ENCODE measurements at regions not wholly inside any gene's neighbourhood (a gene's known extent, or its start where the extent isn't known, plus 50 kb on each side); places are given as distances from the start of the nearest gene placed in this dataset.

DNA sequence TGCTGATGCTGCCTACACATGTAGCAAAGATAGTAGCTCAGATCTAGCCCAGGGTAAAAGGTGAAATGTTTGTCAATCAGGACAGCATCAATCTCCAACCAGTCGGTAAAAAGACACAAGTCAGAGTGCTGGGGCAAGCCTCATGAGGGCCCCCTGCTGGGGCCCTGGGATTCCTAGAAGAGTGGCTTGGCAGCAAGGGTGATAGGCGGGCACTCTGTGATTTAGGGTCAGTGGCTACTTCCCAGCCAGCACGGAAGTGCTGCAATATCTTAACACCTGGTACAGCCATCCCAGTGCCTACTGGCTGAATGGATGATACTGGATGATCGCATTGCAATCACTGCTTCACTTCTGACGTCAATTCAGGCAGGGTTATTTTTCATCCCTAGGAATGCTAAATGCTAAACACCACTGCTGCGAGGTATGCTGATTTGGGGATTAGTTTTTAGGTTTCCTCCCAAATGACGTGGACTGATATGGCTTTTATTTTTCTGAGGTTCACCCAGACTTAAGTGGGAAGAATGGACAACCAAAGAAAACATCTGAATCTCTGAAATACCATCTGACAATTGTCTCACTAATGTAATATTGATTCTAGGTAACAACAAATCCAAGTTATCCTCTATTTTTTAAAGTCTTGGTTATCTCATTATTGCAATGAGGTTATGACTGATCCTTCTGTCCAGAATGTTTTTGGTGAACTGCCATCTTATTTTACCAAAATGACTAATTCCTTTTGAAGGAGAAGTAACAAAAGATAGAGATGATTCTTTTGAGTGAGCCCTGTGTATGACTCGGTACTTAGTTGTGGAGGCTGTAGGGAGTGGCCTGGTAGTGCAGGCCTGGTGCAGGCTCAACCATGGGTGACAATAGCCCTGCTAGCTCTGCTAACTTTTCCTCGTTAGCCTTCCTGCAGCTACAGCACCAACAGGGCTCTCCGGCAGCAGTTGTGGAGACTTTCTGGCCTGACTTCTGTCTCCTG lies 432.5 kb downstream of the FGF9 start:
- no peak for DNase-seq

GRCh38 chr13:22106058-22106457 lies 435.2 kb downstream of the FGF9 start:
- no peak for DNase-seq

DNA sequence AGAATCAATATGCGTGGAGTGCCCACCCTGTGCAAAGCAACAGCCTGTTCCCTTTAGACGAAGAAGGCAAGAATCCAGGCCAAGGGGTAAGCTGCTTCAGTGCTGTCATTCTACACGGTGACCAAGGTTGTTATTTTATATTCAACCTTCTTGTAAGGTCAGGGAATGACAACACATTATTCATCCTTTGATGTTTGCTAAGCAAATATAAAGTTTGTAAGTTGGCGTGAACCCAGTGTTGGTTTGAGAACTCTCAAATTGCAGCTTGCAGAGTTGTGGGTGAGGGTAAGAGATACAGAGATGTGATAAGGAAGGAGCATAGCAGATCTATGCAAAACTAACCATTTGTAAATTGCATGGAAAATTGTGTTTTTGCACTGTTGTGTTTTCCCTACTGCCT lies 436.7 kb downstream of the FGF9 start:
- no peak for DNase-seq

DNA sequence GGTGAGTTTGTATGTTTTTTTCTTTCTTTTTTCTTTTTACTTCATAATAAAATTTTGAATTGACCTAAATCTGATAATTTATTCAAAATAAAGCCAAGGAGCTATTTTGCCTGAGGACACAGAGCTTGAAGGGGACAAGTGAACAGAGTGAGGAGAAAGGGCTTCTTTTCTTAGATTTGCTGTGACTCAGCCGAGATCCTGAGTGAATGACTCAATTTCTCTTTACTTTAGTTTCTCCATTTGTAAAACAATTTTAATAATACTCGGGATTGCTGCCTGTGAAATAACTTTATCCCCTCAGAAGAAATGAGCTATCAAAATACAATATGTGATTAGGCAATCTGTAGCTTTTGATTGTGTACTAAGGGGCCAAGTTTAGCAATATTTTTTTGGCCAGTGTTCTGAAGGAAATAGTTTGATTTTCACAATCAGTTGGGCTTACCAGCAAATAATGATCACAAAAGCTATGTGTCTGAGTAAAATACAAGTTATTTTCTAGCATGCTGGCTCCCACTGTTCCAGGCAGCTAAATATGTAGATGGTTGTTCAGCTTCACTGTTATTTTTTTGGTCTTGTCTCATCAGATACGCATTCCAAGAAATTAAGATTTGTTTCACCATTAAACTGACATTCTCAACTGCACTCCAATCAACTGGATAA lies 437.5 kb downstream of the FGF9 start:
- DNase-seq = no peak

DNA sequence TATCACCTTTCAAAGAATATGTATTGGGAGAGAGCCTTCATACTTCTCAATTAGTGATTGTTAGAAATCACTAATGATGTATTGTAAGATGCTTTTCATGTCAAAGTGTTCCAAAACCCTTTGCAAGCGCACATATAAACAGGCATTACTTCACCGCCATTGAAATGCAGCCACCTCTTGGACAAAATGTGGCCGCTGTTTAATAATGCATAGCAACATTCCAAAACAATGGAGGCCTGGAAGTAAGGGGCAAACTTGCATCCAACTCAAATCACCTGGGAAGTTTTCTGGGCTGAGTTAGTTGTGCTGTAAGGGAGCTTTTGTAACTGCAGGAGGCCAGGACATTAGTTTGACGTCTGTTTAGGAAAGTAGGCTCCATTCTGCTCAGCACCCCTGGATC lies 438.1 kb downstream of the FGF9 start:
- no peak for DNase-seq

GRCh38 chr13:22110368-22110767 lies 439.5 kb downstream of the FGF9 start:
- DNase-seq = no peak

DNA sequence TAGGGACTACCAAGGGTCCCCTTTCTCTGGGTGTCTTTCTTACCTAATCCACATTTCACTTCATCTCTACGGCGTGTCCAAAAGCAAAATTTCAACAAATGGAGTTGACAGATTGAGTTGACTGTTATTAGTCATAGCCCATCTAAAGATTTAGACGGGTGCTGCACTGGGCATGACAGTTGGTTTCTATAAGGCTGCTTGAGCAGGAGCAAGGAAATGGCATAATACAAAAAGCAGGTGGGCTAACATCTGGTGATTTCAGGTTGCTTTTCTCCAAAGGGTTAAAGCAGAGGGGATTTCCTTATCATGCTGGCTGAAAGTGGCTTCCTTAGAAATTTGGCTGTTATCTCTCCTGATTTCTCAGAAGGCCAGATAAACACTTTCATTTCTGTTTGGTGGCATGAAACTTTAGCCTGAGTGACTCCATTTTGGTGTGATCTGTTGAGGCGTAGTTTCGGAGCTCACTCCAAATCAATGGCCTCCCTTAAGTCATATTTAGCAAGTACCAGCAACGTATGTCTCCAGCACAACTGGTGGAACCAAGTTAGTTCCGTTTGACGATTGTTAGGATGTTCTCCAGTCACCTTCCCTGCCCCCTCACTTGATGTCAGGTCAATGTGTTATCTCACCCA lies 440.4 kb downstream of the FGF9 start:
- no peak for DNase-seq

DNA sequence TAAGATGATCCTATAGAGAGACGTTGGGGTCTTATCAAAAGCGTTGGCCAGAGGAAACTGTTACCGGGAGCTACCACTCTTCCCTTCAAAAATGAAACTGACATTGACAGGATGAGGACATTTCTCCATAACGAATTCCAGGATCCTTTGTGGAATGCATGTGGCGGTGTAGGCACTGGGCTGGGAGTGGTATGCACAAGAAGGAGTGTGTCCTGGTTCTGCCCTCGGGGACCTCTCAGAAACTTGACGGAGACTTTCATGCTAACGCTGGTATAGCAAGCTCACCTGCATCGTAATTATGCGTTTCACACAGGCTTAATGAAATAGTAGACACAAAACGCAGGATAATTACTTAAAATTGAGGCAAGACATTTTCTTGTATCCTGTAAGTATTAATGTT lies 441.1 kb downstream of the FGF9 start:
- DNase-seq = no peak

GRCh38 chr13:22112956-22113745 lies 442.3 kb downstream of the FGF9 start:
- no peak for DNase-seq

- peak in 1 of 2 experiments; percentile 43 for DNase-seq
Observed at GRCh38 chr13:22114630-22115311, 443.9 kb downstream of the FGF9 start.

DNA sequence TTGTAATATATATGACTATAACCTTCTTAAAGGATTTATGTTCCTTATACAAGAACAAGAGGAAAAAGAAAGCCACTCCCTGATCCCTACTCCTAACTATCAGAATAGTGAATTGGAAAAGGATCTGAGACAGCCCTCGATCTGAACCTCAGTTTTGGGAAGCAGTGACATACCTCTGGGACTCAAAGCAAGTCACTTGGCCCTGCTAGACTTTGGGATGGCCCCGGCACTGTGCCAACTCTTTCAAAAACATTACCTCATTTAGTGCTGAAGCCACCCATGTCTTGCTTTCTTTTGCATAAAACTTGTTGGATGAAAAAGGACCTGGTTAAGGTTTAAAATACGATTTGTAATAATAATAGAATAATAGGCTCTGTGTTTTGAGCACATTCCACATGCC lies 447.3 kb downstream of the FGF9 start:
- DNase-seq = no peak

- no peak for DNase-seq
Observed at GRCh38 chr13:22120646-22121045, 449.8 kb downstream of the FGF9 start.

DNA sequence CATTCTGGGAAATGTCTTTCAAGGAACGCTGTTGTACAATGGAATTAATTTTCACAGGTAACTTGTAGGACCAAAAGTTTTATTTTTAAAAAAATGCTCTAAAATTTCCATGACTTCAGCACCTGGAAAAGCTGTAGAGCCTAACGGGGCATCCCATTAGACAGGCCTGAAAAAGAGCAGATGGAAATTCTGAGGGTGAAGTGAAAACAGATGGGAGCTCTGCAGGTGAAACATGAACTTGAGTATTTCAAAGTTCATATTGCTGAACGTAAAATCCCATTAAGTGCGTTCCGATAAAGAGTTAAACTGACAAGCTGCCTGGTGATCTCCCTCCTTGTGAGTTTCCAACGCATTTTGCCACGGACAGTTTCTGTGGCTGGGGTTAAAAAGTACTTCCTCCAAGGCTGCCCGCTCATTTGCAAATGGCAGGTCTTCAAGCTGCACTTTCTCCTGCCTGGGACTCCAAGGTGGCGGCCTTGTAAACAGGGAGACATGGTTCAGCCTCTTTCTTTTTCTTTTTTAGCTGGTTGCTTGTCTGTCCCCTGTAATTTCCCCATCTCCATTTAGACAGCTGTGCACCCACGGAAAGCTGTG lies 450.4 kb downstream of the FGF9 start:
- DNase-seq = no peak

DNA sequence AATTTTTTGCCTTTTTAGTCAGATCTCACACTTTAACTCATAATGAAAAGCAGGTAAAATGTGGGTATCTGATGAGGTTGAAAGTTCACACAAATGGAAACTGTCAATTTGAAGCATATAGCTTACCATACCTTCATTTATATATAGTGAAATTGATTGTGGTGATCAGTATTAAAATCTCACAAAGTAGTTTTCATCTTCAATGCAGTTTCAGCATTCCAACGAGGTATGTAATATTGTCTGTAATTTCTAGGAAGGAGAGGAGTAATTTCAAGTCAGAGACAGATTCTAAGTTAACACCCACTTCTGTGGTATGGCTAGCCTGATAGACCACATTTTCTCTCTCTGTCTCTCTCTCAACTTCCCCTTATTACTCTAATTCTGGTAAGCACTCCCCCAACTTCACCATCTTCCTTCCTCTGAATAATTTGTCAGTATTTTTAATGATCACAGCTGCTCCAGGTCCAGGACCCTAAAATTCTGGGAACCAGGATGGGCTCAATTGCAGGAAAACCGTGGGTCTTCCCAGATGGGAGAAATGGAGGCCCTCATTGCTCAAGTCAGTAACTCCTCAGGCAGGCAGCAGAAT lies 455.7 kb downstream of the FGF9 start:
- no peak for DNase-seq

DNA sequence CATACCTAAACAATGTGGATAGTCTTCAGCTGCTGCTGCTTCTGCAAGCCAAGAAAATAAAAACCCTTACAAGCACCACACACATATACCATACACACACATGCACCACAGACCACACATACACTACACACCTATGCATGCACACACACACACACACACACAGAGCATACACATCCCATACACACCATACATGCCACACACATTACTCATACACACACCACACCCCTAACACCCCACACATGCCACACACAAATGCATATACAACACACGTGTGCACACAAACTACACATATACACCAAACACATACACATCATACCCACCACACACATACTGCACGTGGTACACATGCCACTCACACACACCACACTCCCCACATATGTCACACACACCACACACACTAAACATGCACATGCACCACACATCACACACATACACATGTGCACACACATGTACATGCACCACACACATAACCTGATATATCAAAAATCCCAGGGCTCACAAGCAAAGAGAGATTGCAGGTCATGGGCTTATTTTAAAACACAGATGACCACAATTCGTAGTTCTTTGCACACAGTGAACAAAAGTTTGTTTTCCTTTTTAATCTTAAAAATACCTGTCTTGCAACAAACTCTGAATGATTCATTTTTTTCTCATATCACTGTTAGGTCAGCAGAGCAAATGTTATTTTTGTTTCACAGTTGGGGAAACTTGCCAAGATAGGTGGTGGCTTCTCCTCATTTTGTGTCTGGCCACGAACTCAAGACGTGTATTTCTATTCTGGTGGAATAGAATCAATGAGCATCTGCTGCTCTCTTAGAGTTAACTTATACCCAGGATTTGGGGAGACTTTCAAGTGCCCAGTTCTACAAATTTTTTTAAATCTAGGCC lies 456.6 kb downstream of the FGF9 start:
- no peak for DNase-seq

DNA sequence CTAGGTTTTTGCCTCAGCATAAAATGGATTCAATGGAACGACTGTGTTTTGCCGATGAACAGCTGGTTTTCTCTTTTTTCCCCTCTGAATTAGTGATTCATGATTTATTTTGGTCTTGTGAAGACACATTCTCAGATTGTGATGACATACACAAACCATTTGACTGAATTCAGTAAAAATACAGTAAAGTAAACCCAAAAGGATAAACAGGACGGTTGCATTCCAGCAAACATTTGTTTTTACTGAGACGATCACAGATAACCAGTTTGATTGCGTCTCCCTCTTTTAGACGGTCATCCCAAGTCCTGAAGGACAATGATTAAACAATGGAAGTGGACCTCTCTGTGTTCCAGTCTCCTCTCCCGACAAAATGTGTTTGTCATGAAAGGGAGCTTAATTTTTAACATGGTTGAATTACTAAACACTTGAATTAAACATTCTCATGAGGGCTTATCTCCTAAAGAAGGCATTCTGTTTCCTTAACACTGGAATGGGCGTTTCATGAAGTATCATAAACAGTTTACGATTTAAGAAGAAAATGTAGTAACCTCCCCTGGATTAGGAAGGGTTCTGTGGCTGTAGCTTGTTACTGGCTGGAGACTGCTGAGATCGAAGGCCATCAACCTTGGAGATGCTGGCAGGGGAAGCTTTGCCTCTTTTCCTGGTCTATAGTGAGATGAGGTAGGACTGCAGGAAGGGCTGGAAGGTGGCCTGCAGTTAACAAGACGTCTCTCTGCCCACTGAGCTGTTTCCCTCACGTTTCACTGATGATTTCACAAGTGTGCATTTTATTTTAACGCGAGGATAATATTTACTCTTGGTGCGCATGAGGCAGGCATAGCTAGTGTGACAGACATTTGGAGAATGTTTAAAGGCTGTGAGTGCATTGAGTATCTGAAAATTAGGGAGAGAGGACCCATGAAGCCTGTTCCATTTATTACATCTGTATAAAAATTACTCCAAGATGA lies 457.9 kb downstream of the FGF9 start:
- DNase-seq = no peak

DNA sequence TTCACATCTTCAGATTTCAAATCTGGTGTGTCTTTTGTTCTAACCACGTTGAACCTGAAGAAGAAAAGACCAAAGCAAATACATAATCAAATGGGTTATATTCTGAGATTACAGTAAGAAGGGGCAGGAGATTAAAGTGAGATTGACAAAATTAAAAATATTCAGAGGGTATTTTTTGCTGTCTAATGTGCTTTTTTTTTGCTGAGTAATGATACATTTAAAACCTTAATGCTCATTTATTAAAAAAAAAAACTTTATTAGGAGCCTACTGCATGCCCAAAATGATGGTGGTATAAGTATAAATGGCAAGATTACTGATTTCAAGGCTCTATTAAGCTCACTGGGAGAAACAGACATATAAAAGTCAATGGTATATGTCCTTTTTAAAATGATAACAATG lies 459.4 kb downstream of the FGF9 start:
- DNase-seq = no peak

- DNase-seq = no peak
Observed at GRCh38 chr13:22134261-22134660, 463.4 kb downstream of the FGF9 start.

GRCh38 chr13:22135446-22135845 lies 464.6 kb downstream of the FGF9 start:
- DNase-seq = no peak
